IPS DF 19.7 (cell line): ENCODE measurements at regions not wholly inside any gene's neighbourhood (a gene's known extent, or its start where the extent isn't known, plus 50 kb on each side); places are given as distances from the start of the nearest gene placed in this dataset.

Experiments used
- DNase-seq: peaks from one replicate; pipeline ENCODE4 v3.0.0-alpha.2; 2013; ENCODE audit warnings: low read depth, low spot score

DNA sequence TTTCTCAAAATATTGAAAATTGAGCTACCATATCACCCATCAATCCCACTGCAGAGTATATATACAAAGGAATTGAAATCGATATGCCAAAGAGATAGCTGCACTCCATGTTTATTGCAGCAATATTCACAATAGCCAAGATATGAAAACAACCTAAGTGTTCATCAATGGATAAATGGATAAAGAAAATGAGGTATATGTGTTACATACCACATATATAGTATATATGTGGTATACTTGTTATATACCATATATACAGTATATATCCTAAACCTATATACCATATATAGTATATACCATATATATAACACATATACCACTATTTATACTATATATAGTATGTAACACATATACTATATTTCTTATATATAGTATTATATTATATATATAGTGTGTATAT lies 313.3 kb downstream of the ZNF608 start:
- no peak for DNase-seq

DNA sequence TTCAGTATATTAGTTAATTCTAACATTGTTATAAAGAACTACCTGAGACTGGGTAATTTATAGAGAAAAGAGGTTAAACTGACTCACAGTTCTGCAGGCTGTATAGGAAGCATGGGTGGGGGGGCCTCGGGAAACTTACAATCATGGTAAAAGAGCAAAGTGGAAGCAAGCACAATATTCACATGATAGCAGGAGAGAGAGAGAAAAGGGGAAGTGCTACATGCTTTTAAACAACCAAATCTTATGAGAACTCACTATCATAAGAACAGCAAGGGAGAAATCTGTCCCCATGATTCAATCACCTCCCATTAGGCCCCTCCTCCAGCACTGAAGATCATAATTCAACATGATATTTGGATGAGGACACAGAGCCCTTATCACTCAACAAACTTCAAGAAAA lies 324.9 kb downstream of the ZNF608 start:
- no peak for DNase-seq

- no peak for DNase-seq
These were observed 325.5 kb downstream of the ZNF608 start for GRCh38 chr5:124420952-124421351.

- DNase-seq, result no peak
These were observed 326.9 kb downstream of the ZNF608 start for GRCh38 chr5:124419531-124419930.

GRCh38 chr5:124418390-124418789 lies 328.0 kb downstream of the ZNF608 start:
- no peak for DNase-seq

- no peak for DNase-seq
These were observed 329.2 kb downstream of the ZNF608 start for GRCh38 chr5:124417196-124417595.

DNA sequence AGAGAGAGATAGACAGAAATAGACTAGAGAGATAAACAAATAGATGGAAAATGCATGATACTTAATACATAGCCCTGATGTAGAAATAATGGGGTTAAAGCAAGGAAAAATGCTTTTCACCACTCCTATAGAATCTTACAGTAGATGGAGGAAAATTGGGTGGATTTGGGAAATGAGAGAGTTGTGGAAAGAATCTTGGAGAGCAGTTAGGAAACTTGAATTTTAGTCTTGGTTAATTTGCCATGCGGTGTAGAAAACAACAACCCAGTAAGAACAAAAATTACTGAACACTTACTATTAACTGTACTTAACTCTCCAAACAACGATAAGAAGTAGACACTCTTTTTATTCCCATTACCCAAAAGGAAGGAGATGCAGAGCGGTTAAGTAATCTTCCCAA lies 329.8 kb downstream of the ZNF608 start:
- no peak for DNase-seq

GRCh38 chr5:124414973-124415372 lies 331.5 kb downstream of the ZNF608 start:
- no peak for DNase-seq

DNA sequence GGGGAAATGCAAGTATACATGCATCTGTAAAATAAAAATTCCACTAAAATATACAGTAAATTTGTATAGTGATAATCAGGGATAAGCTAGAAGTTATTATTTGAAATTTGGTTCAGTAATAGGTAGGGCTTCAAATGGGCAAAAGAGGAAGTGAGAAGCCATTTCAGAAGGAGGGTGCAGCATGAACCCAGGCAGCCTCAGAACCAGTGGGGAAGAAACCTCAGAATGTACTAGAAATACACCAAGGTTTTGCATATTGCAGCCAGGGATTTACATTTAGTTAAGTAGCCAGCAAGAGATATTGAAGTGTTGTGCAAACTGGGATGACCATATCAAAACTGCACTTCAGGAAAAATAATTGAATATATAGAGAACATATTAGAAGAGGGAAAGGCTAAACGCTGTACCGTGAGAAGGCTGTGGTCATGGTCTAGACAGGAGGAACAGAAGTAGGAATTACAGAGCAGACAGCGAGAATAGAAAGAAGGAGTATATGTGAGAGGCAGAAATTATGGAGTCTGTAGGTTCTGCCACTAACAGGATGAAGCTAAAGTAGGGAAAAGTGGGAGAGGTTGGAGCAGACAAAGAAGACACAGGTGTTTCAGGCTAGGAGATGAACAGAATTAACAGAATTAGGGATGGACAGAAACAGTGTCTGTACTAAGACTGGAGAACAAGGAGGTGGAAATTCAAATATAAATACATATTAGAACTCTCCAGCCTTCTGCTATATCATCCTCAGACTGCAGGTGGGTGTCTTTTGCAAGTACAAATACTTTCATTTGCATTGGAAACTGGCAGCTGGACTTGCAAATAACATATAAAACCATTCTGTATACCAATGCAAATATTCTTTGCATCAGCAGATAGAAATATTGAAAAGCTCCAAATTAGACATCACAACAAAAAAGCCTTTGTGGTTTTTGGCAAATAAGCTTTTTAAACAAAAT lies 335.6 kb downstream of the ZNF608 start:
- no peak for DNase-seq

DNA sequence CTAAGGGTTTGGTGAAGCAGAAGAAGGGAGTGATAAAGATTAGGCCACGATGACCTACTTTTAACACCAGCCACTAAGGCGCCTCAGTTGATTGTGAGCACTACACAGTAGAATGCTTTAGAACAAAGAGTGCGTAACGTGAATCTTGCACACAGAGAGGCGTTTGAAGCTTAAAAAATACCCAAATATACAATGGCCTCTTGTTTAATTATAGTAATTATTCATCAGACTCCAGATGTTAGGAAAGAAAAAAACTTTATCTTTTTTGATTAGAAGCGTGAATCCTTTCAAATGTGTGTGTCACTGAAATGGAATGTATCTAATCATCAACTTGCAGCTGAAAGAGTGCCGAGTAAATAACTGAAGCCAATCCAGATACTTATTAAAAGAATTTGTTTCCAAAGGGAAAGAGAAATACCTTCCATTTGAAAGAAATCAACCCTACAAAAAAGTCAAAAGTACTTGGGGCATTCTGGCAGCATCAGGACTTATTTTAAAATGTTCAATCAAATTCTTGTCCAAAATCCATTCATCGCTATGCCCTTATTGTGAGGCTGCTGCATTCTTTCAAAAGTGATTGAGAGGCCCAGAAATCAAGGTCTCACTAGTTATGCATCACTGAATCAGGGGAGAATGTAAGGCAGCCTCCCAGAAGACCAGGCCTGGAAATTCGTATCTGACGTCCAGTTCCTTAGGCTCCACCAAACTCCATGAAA lies 337.5 kb downstream of the ZNF608 start:
- DNase-seq, result no peak

- DNase-seq, result no peak
These were observed 341.6 kb downstream of the ZNF608 start for GRCh38 chr5:124404796-124405195.

DNA sequence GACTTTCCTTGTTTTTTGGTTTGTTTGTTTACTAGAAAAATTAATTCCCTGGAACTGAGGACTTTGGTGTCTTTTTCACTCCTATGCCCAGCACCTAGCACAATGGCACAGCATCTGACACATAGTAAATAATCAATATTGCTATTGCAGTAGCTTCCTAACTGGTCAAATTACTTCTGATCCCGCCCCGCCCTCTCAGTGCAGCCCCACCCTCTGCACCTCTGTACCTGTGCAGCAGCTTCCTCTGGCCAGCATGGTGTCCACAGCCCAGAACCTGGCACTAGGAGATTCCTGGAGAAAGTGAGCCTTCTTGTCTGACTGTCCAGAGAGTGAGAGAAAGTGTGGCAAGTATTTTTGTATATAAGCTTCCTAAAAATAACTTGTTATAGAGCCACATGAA lies 343.2 kb downstream of the ZNF608 start:
- DNase-seq, result no peak

- no peak for DNase-seq
These were observed 344.3 kb downstream of the ZNF608 start for GRCh38 chr5:124402144-124402581.

DNA sequence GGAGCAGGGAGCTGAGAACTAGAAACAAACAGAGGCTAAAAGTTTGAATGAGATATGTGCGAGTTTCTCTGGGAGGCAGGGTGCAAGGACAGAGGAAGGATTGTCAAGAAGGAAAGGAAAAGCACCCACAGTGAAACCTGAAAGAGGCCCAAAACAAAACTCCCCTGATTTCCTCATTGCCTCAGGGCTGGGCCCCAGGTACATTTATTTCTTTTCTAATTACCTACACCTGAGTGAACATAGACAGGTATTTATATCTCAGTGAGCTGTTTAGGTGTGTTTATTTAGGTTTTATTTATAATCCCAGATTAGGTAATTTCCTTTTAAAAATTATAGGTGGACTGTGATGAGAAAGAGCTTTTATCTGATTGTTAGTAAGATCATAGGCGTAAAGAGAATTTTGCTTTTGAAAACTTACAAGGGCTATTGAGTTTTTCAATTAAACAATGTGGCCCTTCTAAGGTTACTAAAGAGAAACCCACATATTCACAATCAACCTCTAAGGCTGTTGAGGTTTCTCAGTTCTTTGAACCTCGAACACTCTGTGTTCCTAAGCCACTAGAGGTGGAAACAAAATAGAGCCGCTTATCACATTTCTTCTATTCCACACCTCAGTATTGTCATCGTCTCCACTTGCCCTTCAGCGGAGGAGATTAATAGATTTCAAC lies 344.8 kb downstream of the ZNF608 start:
- DNase-seq, result no peak

GRCh38 chr5:124399426-124399961 lies 346.9 kb downstream of the ZNF608 start:
- DNase-seq, result no peak

DNA sequence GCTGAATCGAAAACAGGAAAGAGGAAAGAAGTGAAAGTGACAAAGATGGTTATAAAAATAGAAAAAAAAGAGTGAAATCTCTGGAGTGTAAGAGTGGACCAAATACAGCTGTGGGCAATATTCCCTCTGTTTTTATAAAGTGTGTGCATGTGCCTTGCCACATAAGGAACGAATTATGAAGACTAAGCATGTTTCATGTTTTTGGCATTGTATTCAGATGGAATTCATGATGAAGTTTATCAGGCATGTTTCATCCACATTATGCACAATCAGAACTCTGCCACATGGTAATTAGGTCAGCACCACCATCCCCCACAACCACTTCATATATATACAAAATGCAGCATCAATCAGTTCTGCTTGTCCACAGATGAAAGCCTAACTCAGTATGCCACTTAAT lies 348.0 kb downstream of the ZNF608 start:
- DNase-seq, result no peak

DNA sequence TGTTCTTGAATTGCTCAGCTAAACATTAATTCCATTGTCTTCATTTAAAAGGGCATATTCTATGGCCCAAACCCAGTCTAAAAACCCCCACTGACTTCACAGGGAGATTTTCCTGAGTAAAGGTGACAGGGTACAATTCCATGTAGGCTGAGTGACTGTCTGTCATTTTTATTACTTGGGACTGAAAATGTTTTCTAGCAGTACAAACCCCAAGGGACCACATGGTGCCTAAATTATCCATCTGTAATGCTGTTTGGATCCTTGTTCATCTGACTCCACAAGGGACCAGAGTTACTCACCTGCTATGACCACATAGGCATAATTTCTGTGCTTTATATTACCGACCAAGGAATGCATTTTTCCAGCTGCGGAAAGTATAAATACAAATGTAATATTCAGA lies 349.1 kb downstream of the ZNF608 start:
- no peak for DNase-seq

DNA sequence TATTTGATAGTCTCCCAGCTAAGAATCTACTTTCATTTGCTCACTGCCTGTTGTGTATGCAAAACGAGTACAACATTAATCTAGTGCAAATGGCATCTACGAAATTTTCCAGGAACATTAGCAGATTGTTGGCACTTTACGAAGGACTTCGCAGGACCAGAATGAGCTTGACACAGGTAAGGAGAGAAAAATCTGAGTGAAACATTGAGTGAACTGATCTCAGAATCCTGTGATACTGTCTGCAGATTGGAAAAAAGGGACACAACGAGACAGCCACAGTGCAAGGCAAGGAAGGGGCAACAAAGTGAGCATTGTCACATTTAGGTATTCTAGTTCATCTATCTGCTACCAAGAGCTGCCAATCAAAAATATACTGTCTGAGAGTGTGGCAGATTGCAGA lies 350.5 kb downstream of the ZNF608 start:
- DNase-seq, result no peak

GRCh38 chr5:124395287-124395686 lies 351.2 kb downstream of the ZNF608 start:
- no peak for DNase-seq

DNA sequence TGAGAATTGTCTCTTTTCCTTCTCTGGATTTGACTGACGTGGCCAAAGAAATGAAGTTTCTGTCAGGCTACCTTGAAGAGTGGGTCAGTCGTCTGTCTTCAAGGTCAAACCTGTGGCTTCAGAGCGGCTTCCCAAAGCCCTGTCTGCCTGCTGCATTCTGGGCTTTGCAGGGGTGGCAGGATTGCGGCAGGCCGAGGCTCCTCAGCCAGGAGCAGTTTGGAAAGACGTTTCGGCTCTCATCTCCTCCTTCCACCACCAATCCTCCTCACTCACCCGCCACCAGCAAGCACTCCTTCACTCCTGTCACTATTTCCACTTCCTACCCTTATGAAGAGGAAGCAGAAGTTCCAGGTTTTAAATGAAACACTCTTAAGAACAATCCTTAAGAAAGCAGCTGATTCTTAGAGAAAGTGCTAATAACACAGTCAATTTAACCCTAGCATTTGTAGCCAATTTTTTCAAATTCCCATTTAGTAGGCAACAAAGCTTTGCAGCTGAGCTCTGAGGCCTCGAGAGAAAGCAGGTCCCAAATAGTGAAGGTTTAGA lies 351.7 kb downstream of the ZNF608 start:
- no peak for DNase-seq

DNA sequence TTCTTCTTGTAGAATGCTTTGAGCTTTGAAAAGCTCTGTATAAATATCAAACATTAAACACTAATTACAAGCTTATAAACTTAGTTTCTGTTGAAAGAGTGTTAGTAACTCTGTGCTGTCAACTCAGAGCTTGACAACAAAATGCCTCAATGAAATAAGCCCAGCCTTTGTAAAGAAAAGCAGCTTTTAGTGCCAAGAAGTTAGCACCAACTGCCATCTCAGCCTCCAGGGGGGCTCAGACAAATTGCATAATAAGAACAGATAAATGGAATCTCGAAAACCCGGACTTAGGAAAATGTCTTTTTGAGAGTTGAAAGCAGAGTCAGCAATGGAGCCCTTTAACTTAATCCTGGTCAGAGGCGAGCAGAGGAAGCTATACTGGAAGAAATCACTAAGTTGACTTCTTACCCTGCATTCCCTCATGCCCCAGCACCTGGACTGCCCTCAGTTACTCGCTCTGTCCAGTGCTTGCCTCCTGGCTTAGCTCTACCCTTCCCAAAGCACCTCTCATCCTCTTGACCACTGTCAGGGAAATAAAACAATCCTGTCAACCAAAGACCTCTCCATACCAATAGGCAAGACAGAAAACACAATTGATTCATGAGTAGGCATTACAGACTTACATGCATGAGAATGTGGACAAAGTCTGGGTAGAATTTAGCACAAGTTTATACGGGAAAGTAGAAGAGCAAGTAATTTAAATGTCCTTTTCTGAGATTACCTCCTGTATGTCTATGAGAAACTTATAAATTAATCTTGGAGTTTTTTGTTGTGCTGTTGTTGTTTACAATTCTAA lies 352.7 kb downstream of the ZNF608 start:
- no peak for DNase-seq
